SK-N-SH (cell line): ENCODE measurements at regions not wholly inside any gene's neighbourhood (a gene's known extent, or its start where the extent isn't known, plus 50 kb on each side); places are given as distances from the start of the nearest gene placed in this dataset.
"Not testable (repeated sequence)": the region's sequence is repeated elsewhere in the genome, so short reads cannot be mapped to it uniquely, and the experiment has no call there.

Experiments
- CTCF ChIA-PET: fragments of 300-600, 350-600 bp; formaldehyde crosslinking; extraction: SDS; loops from one replicate; lab custom pipeline; 2021; lab: Yijun Ruan, JAX
- POLR2A ChIA-PET: fragments of 350-600 bp; sonication (Branson Sonifier 250); formaldehyde crosslinking; extraction: SDS; loops from one replicate; lab custom pipeline; 2020; ENCODE audit warnings: antibody characterized with exemption, inconsistent platforms; lab: Yijun Ruan, JAX
- DNase-seq: peaks from one replicate; pipeline ENCODE4 v3.0.0; 2012
- H2AFZ ChIP-seq: fragments of 200-600 bp; sonication (generic); 2 replicates; pipeline ENCODE4 v1.8.1; 2016; ENCODE audit warnings: antibody characterized with exemption, mild to moderate bottlenecking, low read depth
- H3F3A ChIP-seq: fragments of 200-600 bp; sonication (generic); replicated peaks from 2 replicates; pipeline ENCODE3; 2016; ENCODE audit warnings: antibody characterized with exemption, mild to moderate bottlenecking; ENCODE audit not compliant: insufficient read depth
- H3K27ac ChIP-seq, 2 experiments: fragments of 200-500 bp in 1 of 2; fragments of 200-600 bp in 1 of 2; sonication (Bioruptor generic) in 1 of 2; sonication (generic), shearing (Covaris generic) in 1 of 2; 2 replicates each; pipeline versions ENCODE4 v1.5.1 to v1.6.1; 2014 to 2016; ENCODE audit warnings: low read depth in 2 of 2, inconsistent platforms in 1 of 2, low read length in 1 of 2, mild to moderate bottlenecking in 1 of 2, mixed read lengths in 1 of 2
- H3K27me3 ChIP-seq: fragments of 200-600 bp; sonication (generic), shearing (Covaris generic); 2 replicates; pipeline ENCODE4 v1.6.1; 2016; ENCODE audit warnings: mixed run types; ENCODE audit not compliant: insufficient read depth
- H3K36me3 ChIP-seq, 2 experiments: fragments of 200-500 bp in 1 of 2; fragments of 200-600 bp in 1 of 2; sonication (Bioruptor generic) in 1 of 2; sonication (generic) in 1 of 2; replicated peaks in 1 of 2; 2 replicates each; pipeline versions ENCODE3 to v1.5.1; 2014 to 2016; ENCODE audit warnings: low read length in 1 of 2, mild to moderate bottlenecking in 1 of 2; ENCODE audit not compliant: insufficient read depth in 2 of 2, control insufficient read depth in 1 of 2
- H3K4me1 ChIP-seq, 2 experiments: fragments of 200-500 bp in 1 of 2; fragments of 200-600 bp in 1 of 2; sonication (Bioruptor generic) in 1 of 2; sonication (generic), shearing (Covaris generic) in 1 of 2; 2 replicates each; pipeline versions ENCODE4 v1.5.1 to v1.6.1; 2014 to 2016; ENCODE audit warnings: low read depth in 1 of 2, low read length in 1 of 2, mixed run types in 1 of 2; ENCODE audit not compliant: insufficient read depth in 2 of 2, control insufficient read depth in 1 of 2
- H3K4me2 ChIP-seq: fragments of 200-600 bp; sonication (generic), shearing (Covaris generic); 2 replicates; pipeline ENCODE4 v1.6.1; 2017; ENCODE audit warnings: mixed run types
- H3K4me3 ChIP-seq, 2 experiments: fragments of 200-500 bp in 1 of 2; fragments of 200-600 bp in 1 of 2; sonication (Bioruptor generic) in 1 of 2; sonication (generic), shearing (Covaris generic) in 1 of 2; 2 replicates each; pipeline versions ENCODE4 v1.5.1 to v1.8.1; 2014 to 2016; ENCODE audit warnings: low read depth in 2 of 2, inconsistent platforms in 1 of 2, low read length in 1 of 2, mild to moderate bottlenecking in 1 of 2, mixed read lengths in 1 of 2, moderate library complexity in 1 of 2
- H3K79me2 ChIP-seq: fragments of 200-600 bp; sonication (generic); 2 replicates; pipeline ENCODE4 v1.8.1; 2017; ENCODE audit warnings: mild to moderate bottlenecking; ENCODE audit not compliant: insufficient read depth
- H3K9ac ChIP-seq: fragments of 200-600 bp; sonication (generic); 2 replicates; pipeline ENCODE4 v1.6.1; 2017; ENCODE audit warnings: mixed run types
- H3K9me2 ChIP-seq: fragments of 200-600 bp; sonication (generic); 2 replicates; pipeline ENCODE4 v1.6.1; 2017; ENCODE audit warnings: mixed run types
- H3K9me3 ChIP-seq: fragments of 200-600 bp; sonication (generic); 2 replicates; pipeline ENCODE4 v1.6.1; 2017; ENCODE audit warnings: mixed run types, mild to moderate bottlenecking, moderate library complexity
- H4K20me1 ChIP-seq: fragments of 200-600 bp; sonication (generic); 2 replicates; pipeline ENCODE4 v1.6.1; 2017; ENCODE audit warnings: mild to moderate bottlenecking, mixed run types; ENCODE audit not compliant: insufficient read depth
- FOXM1 ChIP-seq: IDR thresholded peaks from 2 replicates; pipeline ENCODE4 v1.4.0; 2012; ENCODE audit warnings: low read depth, mild to moderate bottlenecking
- ZBTB33 ChIP-seq: IDR thresholded peaks from 2 replicates; pipeline ENCODE4 v1.4.0; 2012; ENCODE audit warnings: low read depth, borderline replicate concordance
- WGBS: methylation state at CpG from one replicate; pipeline ENCODE4 v1.1.6; 2017; ENCODE audit warnings: low lambda C conversion rate; 5-methylcytosine and 5-hydroxymethylcytosine counted together

DNA sequence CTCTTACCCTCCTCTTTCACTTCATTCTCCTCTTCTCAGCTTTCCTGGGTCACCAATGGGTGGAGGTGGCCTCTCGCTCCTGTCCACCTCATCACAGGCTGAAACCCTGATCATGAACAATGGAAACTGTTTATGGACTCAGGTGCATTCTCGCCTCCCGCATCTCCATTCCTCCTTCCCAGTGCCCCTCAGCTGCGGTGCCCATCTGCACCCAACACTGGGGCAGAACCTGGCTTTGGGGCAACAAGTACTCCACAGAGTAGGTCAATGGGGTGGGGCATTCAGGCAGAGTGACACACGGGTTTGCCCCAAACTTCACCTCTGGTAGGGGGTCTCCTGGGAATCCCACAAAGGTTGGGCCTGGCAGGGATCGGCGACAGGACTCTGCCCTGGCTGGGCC, 199.5 kb downstream of the RTP5 start:
- CTCF ChIA-PET: no interaction called here
- POLR2A ChIA-PET: no interaction called here
- Histone ChIP-seq H3K9me3 (no peaks in the 10 kb centered on the region), H3K4me2 (no peak overlapping the region), H3K9me2 (no peaks in the 10 kb centered on the region), H3K4me1 (peaks cover 0 to 29% of the 10 kb centered on the region in 2 experiments; a peak in 3 of 4 replicates), H4K20me1 (no peaks in the 10 kb centered on the region)
- no peak for TF ChIP-seq FOXM1
- TF ChIP-seq ZBTB33: no peak
- TF ChIP-seq, all 33 proteins: peak for 0
- DNase-seq: no peak
- no peaks in the 10 kb centered on the region for H3K27me3 ChIP-seq
- H3K4me3 ChIP-seq: no peak overlapping the region
- H3K27ac ChIP-seq: peak overlapping the region in 1 of 2 experiments; percentile 81; a peak in 2 of 4 replicates
- WGBS: 92% methylated on average over 6 of the region's 7 CpGs
- no peak overlapping the region for H2AFZ ChIP-seq
- H3F3A ChIP-seq: no peaks in the 10 kb centered on the region
- H3K79me2 ChIP-seq: no peaks in the 10 kb centered on the region
- no peaks in the 10 kb centered on the region for H3K36me3 ChIP-seq
- H3K9ac ChIP-seq: no peak overlapping the region

GRCh38 chr2:242069938-242070395, 200.4 kb downstream of the RTP5 start:
- H3K9me3 ChIP-seq, CTCF ChIA-PET, H2AFZ ChIP-seq, H3K79me2 ChIP-seq, H3F3A ChIP-seq, H3K4me3 ChIP-seq, H4K20me1 ChIP-seq, POLR2A ChIA-PET, H3K9ac ChIP-seq, H3K36me3 ChIP-seq, DNase-seq, H3K9me2 ChIP-seq, H3K27me3 ChIP-seq: not testable (repeated sequence)
- 19% methylated on average over 12 of the region's 12 CpGs for whole genome bisulfite sequencing
- Histone ChIP-seq H3K27ac (peak overlapping the region in 1 of 2 experiments; percentile 55; a peak in 2 of 4 replicates), H3K4me1 (peaks cover 0 to 29% of the 10 kb centered on the region in 2 experiments; a peak in 3 of 4 replicates), H3K4me2 (peak overlapping the region; percentile 23; the same call in 1 of the 2 replicates)

DNA sequence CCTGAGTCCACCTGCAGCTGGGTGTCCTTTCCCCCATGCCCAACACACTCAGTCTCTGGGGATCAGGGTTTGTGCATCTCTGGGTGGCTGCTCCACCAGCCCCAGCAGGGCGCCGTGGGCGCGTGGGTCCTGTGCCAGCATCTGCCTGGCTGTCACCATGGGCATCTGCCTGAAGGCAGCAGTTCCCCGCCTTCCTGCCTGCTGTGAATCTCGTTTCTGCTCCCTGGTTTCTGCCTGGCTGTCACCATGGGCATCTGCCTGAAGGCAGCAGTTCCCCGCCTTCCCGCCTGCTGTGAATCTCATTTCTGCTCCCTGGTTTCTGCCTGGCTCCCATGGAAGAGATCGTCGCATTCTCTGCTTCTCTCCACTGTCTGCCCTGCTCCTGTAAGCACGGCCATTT, 201.2 kb downstream of the RTP5 start:
- H3K9me3 ChIP-seq, H2AFZ ChIP-seq, CTCF ChIA-PET, H3K9me2 ChIP-seq, H3K79me2 ChIP-seq, H3K4me3 ChIP-seq, H3K27me3 ChIP-seq, H3K9ac ChIP-seq, POLR2A ChIA-PET, H3F3A ChIP-seq, H3K36me3 ChIP-seq, H4K20me1 ChIP-seq: not testable (repeated sequence)
- peak; percentile 57 for DNase-seq
- WGBS: 80% methylated on average over 9 of the region's 11 CpGs
- peaks cover 0 to 29% of the 10 kb centered on the region in 2 experiments; a peak in 3 of 4 replicates for H3K4me1 ChIP-seq
- peak overlapping the region in 1 of 2 experiments; percentile 30; a peak in 1 of 4 replicates for H3K27ac ChIP-seq
- peak overlapping the region; percentile 23; the same call in 1 of the 2 replicates for H3K4me2 ChIP-seq

DNA sequence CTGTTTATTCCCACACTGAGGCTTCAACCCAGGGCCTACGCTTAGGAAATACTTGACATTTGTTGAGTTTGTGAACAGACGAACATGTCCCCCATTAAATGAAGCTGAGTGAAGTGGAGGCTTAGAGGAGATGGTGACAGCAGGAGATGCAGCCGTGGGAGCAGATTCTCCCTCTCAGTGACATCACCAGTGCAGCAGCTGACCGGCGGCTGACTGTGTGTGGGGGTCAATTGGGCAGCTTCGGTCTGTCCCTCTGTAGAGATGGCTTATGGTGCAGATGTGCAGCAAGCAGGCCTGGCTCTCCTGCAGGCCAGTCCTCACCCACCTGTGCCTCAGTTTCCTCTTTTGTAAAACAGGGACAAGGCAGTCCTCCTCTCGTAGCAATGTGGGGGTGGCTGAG, 201.8 kb downstream of the RTP5 start:
- CTCF ChIA-PET, H3K9me3 ChIP-seq, H3K36me3 ChIP-seq, POLR2A ChIA-PET, H3K4me2 ChIP-seq, H3F3A ChIP-seq, H3K27me3 ChIP-seq, H3K27ac ChIP-seq, H4K20me1 ChIP-seq, H3K79me2 ChIP-seq, H3K4me3 ChIP-seq, H3K9ac ChIP-seq, H3K9me2 ChIP-seq, H2AFZ ChIP-seq: not testable (repeated sequence)
- DNase-seq: peak; percentile 31
- 91% methylated on average over 7 of the region's 7 CpGs for WGBS
- peaks cover 0 to 29% of the 10 kb centered on the region in 2 experiments; a peak in 3 of 4 replicates for H3K4me1 ChIP-seq

DNA sequence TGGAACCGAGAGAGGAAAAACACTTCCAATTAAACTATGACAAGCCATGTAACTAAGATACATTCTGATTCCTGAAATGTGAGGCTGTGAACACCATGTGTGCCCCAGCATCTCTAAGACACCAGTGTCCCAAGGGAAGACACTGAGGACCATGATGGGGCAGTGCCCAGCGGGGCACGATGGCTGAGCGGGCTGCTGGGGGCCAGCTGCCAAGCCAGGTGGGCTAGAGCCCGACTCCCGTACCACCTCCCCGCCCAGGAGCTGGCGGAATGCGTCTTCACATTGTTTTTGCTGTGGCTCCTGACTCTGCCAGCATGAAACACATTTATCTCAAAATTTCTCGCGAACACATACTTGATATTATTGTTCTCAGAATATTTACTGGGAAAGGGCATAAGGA, 202.4 kb downstream of the RTP5 start:
- H4K20me1 ChIP-seq, H3K27ac ChIP-seq, H3K9me3 ChIP-seq, H3K27me3 ChIP-seq, CTCF ChIA-PET, H2AFZ ChIP-seq, H3K36me3 ChIP-seq, H3K9ac ChIP-seq, DNase-seq, POLR2A ChIA-PET, H3K4me2 ChIP-seq, H3K4me3 ChIP-seq, H3K9me2 ChIP-seq, H3F3A ChIP-seq, H3K79me2 ChIP-seq: not testable (repeated sequence)
- peaks cover 0 to 29% of the 10 kb centered on the region in 2 experiments; a peak in 3 of 4 replicates for H3K4me1 ChIP-seq
- 81% methylated on average over 11 of the region's 11 CpGs for WGBS
